Nephron (organoid): ENCODE measurements at regions not wholly inside any gene's neighbourhood (a gene's known extent, or its start where the extent isn't known, plus 50 kb on each side); places are given as distances from the start of the nearest gene placed in this dataset.
A peak's percentile ranks its signal among the peaks of the same experiment; 100 is the strongest.
"Not testable (repeated sequence)": the region's sequence is repeated elsewhere in the genome, so short reads cannot be mapped to it uniquely, and the experiment has no call there.

Experiments
- H3K27ac Mint-ChIP-seq, 3 experiments: 2 replicates each; pipeline ENCODE4 v1.8.0; 2020; ENCODE audit warnings: mixed read lengths in 3 of 3, mild to moderate bottlenecking in 2 of 3, moderate library complexity in 1 of 3
- H3K27me3 Mint-ChIP-seq: 2 replicates; pipeline ENCODE4 v1.8.0; 2021; ENCODE audit warnings: low read depth, mild to moderate bottlenecking, moderate library complexity, mixed read lengths
- H3K36me3 Mint-ChIP-seq: 2 replicates; pipeline ENCODE4 v1.8.0; 2020; ENCODE audit warnings: low read depth, mixed read lengths
- H3K4me1 Mint-ChIP-seq: 2 replicates; pipeline ENCODE4 v1.8.0; 2020; ENCODE audit warnings: mixed read lengths
- H3K4me3 Mint-ChIP-seq, 3 experiments: 2 replicates each; pipeline ENCODE4 v1.8.0; 2020; ENCODE audit warnings: mild to moderate bottlenecking in 3 of 3, mixed read lengths in 3 of 3, moderate library complexity in 2 of 3
- H3K9me3 Mint-ChIP-seq: 2 replicates; pipeline ENCODE4 v1.8.0; 2020; ENCODE audit warnings: mixed read lengths
- TF ChIP-seq, protein P1 (sequence below), 3 experiments: fragments of 200-600 bp; sonication (generic); IDR thresholded peaks; one replicate each; pipeline ENCODE4 v1.5.0; 2021; ENCODE audit warnings: antibody characterized with exemption in 3 of 3; ENCODE audit not compliant: unreplicated experiment in 3 of 3

DNA sequence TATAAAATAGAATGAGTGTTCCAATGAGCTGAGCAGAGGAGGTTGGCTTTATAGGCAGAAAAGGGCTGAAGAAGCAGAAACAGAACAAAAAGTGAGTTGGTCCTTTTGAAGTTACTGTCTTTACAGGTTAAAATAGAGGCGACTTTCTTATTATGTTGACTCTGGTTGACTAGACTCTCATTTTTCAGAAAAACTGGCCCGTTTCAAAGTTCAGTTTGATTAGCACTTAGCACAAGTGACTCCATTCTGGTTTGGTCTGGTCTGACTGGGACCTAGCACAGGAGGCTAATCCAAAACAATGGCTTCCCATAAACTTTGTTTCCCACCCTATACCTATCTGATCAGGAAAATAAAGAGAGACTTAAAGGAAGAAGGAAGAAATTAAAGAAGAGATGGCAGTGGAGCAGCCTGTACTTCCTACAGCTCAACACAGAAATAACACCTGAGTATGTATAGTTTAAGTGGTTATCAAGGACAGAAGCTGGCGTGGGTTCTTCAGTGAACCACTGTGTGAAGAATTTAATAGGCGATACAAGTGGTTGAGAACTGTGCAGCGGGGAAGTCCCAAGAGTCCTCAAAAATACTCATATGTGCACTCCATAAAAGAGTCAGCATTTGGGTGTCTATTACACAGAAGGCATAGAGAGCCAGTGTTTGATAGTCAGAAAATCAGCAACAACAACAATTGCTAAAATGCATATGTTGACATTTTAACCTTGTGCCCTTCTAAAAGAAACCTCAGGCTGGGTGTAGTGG lies 554.8 kb upstream of the HTR2C start:
- TF ChIP-seq, protein P1, sequence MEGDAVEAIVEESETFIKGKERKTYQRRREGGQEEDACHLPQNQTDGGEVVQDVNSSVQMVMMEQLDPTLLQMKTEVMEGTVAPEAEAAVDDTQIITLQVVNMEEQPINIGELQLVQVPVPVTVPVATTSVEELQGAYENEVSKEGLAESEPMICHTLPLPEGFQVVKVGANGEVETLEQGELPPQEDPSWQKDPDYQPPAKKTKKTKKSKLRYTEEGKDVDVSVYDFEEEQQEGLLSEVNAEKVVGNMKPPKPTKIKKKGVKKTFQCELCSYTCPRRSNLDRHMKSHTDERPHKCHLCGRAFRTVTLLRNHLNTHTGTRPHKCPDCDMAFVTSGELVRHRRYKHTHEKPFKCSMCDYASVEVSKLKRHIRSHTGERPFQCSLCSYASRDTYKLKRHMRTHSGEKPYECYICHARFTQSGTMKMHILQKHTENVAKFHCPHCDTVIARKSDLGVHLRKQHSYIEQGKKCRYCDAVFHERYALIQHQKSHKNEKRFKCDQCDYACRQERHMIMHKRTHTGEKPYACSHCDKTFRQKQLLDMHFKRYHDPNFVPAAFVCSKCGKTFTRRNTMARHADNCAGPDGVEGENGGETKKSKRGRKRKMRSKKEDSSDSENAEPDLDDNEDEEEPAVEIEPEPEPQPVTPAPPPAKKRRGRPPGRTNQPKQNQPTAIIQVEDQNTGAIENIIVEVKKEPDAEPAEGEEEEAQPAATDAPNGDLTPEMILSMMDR (IDR thresholded peaks at IDR 0.05; ENCODE audit: unreplicated experiment in 3 of 3), result no peak
- Mint-ChIP-seq H3K36me3 (no peaks in the 10 kb centered on the region), H3K27me3 (no peaks in the 10 kb centered on the region), H3K9me3 (peaks cover 15% of the 10 kb centered on the region), H3K4me3 (no peak overlapping the region), H3K4me1 (no peaks in the 10 kb centered on the region), H3K27ac (no peak overlapping the region)

DNA sequence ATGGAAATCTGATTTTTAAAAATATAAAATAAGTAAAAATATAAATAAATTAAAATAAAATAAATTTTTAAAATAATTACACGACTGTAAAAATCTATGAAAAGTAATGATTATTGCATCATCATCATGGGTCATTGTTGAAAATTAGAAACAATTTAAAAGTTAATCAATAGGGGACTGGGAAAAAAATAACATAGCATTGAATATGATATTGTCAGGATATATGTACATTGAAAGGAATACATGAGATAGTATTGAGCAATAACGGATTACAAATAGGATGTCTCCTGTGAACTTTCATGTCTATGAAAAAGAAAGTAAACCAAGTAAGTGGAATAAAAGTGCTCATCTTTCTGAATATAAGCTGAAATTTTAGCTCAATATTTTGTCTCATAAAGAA lies 566.8 kb upstream of the HTR2C start:
- no peaks in the 10 kb centered on the region for H3K4me1 Mint-ChIP-seq
- H3K27me3 Mint-ChIP-seq, result no peaks in the 10 kb centered on the region
- no peak overlapping the region for H3K4me3 Mint-ChIP-seq
- H3K27ac Mint-ChIP-seq, result no peak overlapping the region
- peaks cover 3% of the 10 kb centered on the region for H3K9me3 Mint-ChIP-seq
- TF ChIP-seq, protein P1 (IDR thresholded peaks at IDR 0.05; ENCODE audit: unreplicated experiment in 3 of 3), result no peak
- no peaks in the 10 kb centered on the region for H3K36me3 Mint-ChIP-seq

DNA sequence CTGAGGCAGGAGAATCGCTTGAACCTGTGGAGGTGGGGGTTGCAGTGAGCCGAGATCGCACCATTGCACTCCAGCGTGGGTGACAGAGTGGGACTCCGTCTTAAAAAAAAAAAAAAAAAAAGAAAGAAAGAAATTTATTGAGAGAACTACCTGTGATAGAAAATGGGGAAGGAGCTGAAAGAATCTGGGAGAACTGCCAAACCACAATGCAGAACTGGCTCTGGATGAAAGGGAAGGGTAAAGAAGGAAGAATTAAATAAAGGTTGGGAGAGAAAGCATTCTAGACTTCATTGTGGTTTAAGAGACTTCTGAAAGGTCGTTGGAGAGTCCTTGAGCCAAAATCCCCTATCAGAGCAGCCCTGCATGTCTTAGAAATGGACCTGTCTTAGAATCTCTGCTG lies 567.9 kb upstream of the HTR2C start:
- TF ChIP-seq, protein P1 (IDR thresholded peaks at IDR 0.05; ENCODE audit: unreplicated experiment in 3 of 3), result no peak

DNA sequence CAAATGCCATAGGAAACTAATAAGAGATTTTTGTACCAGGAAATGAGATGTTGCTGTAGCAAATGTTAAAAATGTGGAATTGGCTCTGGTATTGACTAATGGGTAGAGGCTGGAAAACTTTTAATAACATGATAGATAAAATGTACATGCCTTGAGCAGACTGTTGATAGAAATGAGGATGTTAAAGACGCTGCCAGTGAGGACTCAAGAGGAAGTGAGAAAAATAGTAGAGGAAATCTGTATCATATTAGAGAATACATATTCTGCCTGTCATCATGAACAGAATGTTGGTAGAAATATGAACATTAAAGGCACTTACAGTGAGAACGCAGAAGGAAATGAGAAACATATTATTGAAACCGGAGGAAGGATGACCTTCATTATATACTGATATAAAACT lies 577.2 kb upstream of the HTR2C start:
- TF ChIP-seq, protein P1 (IDR thresholded peaks at IDR 0.05; ENCODE audit: unreplicated experiment in 3 of 3), result no peak
- no peak overlapping the region for H3K4me3 Mint-ChIP-seq
- H3K27ac Mint-ChIP-seq, result peak overlapping the region in 1 of 3 experiments; percentile 5
- no peaks in the 10 kb centered on the region for H3K4me1 Mint-ChIP-seq
- H3K36me3 Mint-ChIP-seq, result no peaks in the 10 kb centered on the region
- H3K9me3 Mint-ChIP-seq, result no peaks in the 10 kb centered on the region
- H3K27me3 Mint-ChIP-seq, result no peaks in the 10 kb centered on the region

More for the DNA sequence above, 567.9 kb upstream of the HTR2C start:
- no peaks in the 10 kb centered on the region for H3K36me3 Mint-ChIP-seq
- no peaks in the 10 kb centered on the region for H3K27me3 Mint-ChIP-seq
- no peak overlapping the region for H3K4me3 Mint-ChIP-seq
- peaks cover 3% of the 10 kb centered on the region for H3K9me3 Mint-ChIP-seq
- no peak overlapping the region for H3K27ac Mint-ChIP-seq
- no peaks in the 10 kb centered on the region for H3K4me1 Mint-ChIP-seq

DNA sequence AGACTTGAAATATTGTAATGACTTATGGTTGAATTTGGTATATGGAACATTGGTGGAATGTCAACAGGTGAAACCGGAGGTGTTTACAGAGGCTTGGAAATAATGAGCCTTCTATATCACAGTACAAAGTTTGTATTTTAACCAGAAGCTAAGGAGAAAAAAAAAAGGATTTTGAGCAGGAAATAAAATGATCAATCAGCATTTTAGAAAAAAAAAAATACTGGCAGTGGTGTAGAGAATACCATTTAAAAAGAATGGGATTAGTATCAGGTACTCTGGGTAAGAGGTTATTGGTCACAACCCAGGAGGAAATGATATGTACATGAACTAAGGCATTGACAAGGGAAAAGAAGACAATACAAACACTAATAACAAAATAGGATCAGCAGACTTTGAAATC lies 587.1 kb upstream of the HTR2C start:
- no peaks in the 10 kb centered on the region for H3K27me3 Mint-ChIP-seq
- H3K4me3 Mint-ChIP-seq, result no peak overlapping the region
- no peak overlapping the region for H3K27ac Mint-ChIP-seq
- H3K9me3 Mint-ChIP-seq, result no peaks in the 10 kb centered on the region
- no peaks in the 10 kb centered on the region for H3K36me3 Mint-ChIP-seq
- TF ChIP-seq, protein P1 (IDR thresholded peaks at IDR 0.05; ENCODE audit: unreplicated experiment in 3 of 3), result no peak
- H3K4me1 Mint-ChIP-seq, result no peaks in the 10 kb centered on the region

DNA sequence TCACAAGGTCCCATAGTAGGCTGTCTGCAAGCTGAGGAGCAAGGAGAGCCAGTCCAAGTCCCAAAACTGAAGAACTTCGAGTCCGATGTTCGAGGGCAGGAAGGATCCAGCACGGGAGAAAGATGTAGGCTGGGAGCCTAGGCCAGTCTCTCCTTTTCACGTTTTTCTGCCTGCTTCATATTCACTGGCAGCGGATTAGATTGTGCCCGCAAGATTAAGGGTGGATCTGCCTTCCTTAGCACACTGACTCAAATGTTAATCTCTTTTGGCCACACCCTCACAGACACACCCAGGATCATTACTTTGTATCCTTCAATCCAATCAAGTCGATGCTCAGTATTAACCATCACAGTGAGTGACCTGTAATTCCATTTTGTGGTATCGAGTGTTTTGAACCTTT lies 592.2 kb upstream of the HTR2C start:
- H3K4me1 Mint-ChIP-seq, result peaks cover 10% of the 10 kb centered on the region
- not testable (repeated sequence) for H3K27me3 Mint-ChIP-seq, H3K27ac Mint-ChIP-seq, H3K36me3 Mint-ChIP-seq, H3K9me3 Mint-ChIP-seq, H3K4me3 Mint-ChIP-seq

DNA sequence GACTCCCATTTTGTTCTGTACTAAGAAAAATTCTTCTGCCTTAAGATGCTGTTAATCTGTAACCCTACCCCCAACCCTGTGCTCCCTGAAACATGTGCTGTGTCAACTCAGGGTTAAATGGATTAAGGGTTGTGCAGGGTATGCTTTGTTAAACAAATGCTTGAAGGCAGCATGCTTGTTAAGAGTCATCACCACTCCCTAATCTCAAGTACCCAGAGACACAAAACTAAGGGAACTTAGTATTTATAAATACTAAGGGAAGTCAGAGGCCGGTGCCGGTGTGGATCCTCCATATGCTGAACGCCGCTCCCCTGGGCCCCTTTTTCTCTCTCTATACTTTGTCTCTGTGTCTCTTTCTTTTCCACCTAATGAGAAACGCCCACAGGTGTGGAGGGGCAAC lies 593.2 kb upstream of the HTR2C start:
- H3K36me3 Mint-ChIP-seq, H3K9me3 Mint-ChIP-seq, H3K27me3 Mint-ChIP-seq, H3K4me3 Mint-ChIP-seq: not testable (repeated sequence)
- Mint-ChIP-seq H3K27ac (peak overlapping the region; percentile 7 to 64 (median 59)), H3K4me1 (peaks cover 10% of the 10 kb centered on the region)

DNA sequence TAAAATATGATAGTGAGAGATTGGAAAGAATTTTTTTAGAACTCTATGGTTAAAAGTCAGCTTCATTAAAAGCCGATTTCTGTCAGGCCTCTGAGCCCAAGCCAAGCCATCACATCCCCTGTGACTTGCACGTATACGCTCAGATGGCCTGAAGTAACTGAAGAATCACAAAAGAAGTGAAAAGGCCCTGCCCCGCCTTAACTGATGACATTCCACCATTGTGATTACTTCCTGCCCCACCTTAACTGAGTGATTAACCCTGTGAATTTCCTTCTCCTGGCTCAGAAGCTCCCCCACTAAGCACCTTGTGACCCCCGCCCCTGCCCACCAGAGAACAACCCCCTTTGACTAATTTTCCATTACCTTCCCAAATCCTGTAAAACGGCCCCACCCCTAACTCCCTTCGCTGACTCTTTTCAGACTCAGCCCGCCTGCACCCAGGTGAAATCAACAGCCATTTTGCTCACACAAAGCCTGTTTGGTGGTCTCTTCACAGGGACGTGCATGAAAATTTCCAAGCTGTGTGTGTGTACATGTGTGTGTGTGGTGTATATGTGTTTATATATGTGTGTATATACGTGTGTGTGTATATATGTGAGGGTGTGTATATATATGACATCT lies 595.5 kb upstream of the HTR2C start:
- H3K36me3 Mint-ChIP-seq, H3K9me3 Mint-ChIP-seq, H3K27me3 Mint-ChIP-seq, H3K4me3 Mint-ChIP-seq, H3K27ac Mint-ChIP-seq: not testable (repeated sequence)
- H3K4me1 Mint-ChIP-seq, result peaks cover 10% of the 10 kb centered on the region
